ENCODE measurements at regions not wholly inside any gene's neighbourhood (a gene's known extent, or its start where the extent isn't known, plus 50 kb on each side); places are given as distances from the start of the nearest gene placed in this dataset.

DNA sequence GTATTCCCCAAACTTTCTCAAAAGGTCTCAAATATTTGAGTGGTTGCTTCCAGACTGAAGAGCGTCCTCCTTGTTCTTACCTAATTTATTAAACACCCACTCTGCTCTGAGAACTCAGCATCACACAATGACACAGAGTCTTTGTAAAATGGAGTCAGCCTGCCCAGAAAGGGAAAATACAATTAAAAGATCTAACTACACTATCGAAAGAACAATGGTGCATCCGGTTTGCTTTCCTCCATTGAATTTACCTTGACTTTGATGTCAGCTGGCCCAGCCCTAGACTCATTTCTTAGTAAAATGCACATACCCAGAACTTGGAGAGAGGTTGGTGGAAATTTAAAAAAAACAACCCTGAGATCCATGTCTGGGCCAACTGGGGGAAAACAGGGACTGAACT, 120.7 kb upstream of the SERP2 start:
- TF ChIP-seq, protein P1, sequence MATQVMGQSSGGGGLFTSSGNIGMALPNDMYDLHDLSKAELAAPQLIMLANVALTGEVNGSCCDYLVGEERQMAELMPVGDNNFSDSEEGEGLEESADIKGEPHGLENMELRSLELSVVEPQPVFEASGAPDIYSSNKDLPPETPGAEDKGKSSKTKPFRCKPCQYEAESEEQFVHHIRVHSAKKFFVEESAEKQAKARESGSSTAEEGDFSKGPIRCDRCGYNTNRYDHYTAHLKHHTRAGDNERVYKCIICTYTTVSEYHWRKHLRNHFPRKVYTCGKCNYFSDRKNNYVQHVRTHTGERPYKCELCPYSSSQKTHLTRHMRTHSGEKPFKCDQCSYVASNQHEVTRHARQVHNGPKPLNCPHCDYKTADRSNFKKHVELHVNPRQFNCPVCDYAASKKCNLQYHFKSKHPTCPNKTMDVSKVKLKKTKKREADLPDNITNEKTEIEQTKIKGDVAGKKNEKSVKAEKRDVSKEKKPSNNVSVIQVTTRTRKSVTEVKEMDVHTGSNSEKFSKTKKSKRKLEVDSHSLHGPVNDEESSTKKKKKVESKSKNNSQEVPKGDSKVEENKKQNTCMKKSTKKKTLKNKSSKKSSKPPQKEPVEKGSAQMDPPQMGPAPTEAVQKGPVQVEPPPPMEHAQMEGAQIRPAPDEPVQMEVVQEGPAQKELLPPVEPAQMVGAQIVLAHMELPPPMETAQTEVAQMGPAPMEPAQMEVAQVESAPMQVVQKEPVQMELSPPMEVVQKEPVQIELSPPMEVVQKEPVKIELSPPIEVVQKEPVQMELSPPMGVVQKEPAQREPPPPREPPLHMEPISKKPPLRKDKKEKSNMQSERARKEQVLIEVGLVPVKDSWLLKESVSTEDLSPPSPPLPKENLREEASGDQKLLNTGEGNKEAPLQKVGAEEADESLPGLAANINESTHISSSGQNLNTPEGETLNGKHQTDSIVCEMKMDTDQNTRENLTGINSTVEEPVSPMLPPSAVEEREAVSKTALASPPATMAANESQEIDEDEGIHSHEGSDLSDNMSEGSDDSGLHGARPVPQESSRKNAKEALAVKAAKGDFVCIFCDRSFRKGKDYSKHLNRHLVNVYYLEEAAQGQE (IDR thresholded peaks at IDR 0.05; ENCODE audit: insufficient read depth in 1 of 2, low read depth in 2 of 2, low read length in 2 of 2): no peak
- TF ChIP-seq FOXP2 (optimal IDR thresholded peaks at IDR 0.05; ENCODE audit: borderline replicate concordance, extremely low read depth, extremely low read length, insufficient read depth) (no peak), POLR2AphosphoS5 (IDR thresholded peaks at IDR 0.05; ENCODE audit: low read depth, low read length) (no peak), SIN3A (IDR thresholded peaks at IDR 0.05; ENCODE audit: borderline replicate concordance, insufficient read depth, low read length) (no peak), TAF1 (IDR thresholded peaks at IDR 0.05; ENCODE audit: borderline replicate concordance, insufficient read depth, low read length) (no peak)

GRCh38 chr13:44255771-44256364, 117.8 kb upstream of the SERP2 start:
- TF ChIP-seq TAF1 (IDR thresholded peaks at IDR 0.05; ENCODE audit: borderline replicate concordance, insufficient read depth, low read length) (no peak), FOXP2 (optimal IDR thresholded peaks at IDR 0.05; ENCODE audit: borderline replicate concordance, extremely low read depth, extremely low read length, insufficient read depth) (no peak), POLR2AphosphoS5 (IDR thresholded peaks at IDR 0.05; ENCODE audit: low read depth, low read length) (no peak)
- TF ChIP-seq, protein P1 (IDR thresholded peaks at IDR 0.05; ENCODE audit: insufficient read depth in 1 of 2, low read depth in 2 of 2, low read length in 2 of 2): no peak

DNA sequence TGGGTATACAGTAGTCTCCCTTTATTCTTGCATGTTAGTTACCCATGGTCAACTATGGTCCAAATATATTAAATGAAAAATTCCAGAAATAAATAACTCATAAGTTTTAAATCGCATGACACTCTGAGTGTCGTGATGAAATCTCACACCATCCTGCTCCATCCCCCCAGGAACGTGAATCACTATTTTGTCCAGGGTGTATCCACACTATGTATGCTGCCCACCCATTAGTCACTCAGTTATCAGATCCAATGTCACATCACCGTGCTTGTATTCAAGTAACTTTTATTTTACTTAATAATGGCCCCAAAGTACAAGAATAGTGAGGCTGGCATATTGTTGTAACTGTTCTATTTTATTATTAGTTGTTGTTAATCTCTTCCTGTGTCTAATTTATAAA, 115.8 kb upstream of the SERP2 start:
- TF ChIP-seq SIN3A (IDR thresholded peaks at IDR 0.05; ENCODE audit: borderline replicate concordance, insufficient read depth, low read length): no peak
- no peak for TF ChIP-seq POLR2AphosphoS5 (IDR thresholded peaks at IDR 0.05; ENCODE audit: low read depth, low read length)
- TF ChIP-seq, protein P1 (IDR thresholded peaks at IDR 0.05; ENCODE audit: insufficient read depth in 1 of 2, low read depth in 2 of 2, low read length in 2 of 2): no peak
- no peak for TF ChIP-seq FOXP2 (optimal IDR thresholded peaks at IDR 0.05; ENCODE audit: borderline replicate concordance, extremely low read depth, extremely low read length, insufficient read depth)
- no peak for TF ChIP-seq TAF1 (IDR thresholded peaks at IDR 0.05; ENCODE audit: borderline replicate concordance, insufficient read depth, low read length)

GRCh38 chr13:44259045-44260027, 114.3 kb upstream of the SERP2 start:
- TF ChIP-seq, protein P1 (IDR thresholded peaks at IDR 0.05; ENCODE audit: insufficient read depth in 1 of 2, low read depth in 2 of 2, low read length in 2 of 2): no peak
- TF ChIP-seq TAF1 (IDR thresholded peaks at IDR 0.05; ENCODE audit: borderline replicate concordance, insufficient read depth, low read length) (no peak), SIN3A (IDR thresholded peaks at IDR 0.05; ENCODE audit: borderline replicate concordance, insufficient read depth, low read length) (no peak), POLR2AphosphoS5 (IDR thresholded peaks at IDR 0.05; ENCODE audit: low read depth, low read length) (no peak), FOXP2 (optimal IDR thresholded peaks at IDR 0.05; ENCODE audit: borderline replicate concordance, extremely low read depth, extremely low read length, insufficient read depth) (no peak)

Data from PFSK-1 (cell line).